K562 (cell line): ENCODE measurements at regions not wholly inside any gene's neighbourhood (a gene's known extent, or its start where the extent isn't known, plus 50 kb on each side); places are given as distances from the start of the nearest gene placed in this dataset.

ENCODE experiments used
- ATAC-seq: fragments of 200-7000 bp; cut with Tn5 transposase; 3 replicates; pipeline ENCODE4 v1.9.1; 2020; ENCODE audit warnings: moderate library complexity
- BruUV-seq: library from RNA; stranded (reverse); fragments of 400-500 nt; replicated peaks from 2 replicates; lab custom pipeline; 2021; lab: Mats Ljungman, UMichigan
- CTCF ChIA-PET: fragments of 300-600 bp; formaldehyde crosslinking; extraction: SDS; loops from one replicate; lab custom pipeline; 2021; ENCODE audit warnings: low intra/inter-chr PET ratio; lab: Yijun Ruan, JAX
- POLR2A ChIA-PET: fragments of 300-600, 350-650 bp; sonication (Branson Sonifier 250); formaldehyde crosslinking; extraction: SDS; loops from one replicate; lab custom pipeline; 2021; ENCODE audit warnings: antibody characterized with exemption, inconsistent platforms; lab: Yijun Ruan, JAX
- DNase-seq, 4 experiments: peaks; one replicate each; pipeline versions ENCODE4 v3.0.0 to v3.0.0-alpha.2; 2011 to 2018; ENCODE audit warnings: low spot score in 3 of 4, mixed read lengths in 3 of 4; ENCODE audit errors: extremely low read depth in 1 of 4
- FAIRE-seq: peaks from 2 replicates; lab custom pipeline; 2011; peaks lifted over from hg19 to GRCh38; lab: Jason Lieb, UNC
- H2AFZ ChIP-seq: 2 replicates; pipeline ENCODE4 v1.6.0; 2011; ENCODE audit warnings: low read depth, low read length, control low read depth, inconsistent platforms
- H3K27ac ChIP-seq: fragments of 200-600 bp; 3 replicates; pipeline ENCODE4 v1.8.0; 2011; ENCODE audit warnings: low read depth, mild to moderate bottlenecking, control low read depth, inconsistent platforms, low read length, moderate library complexity, mixed read lengths; ENCODE audit errors: extremely low read depth
- H3K27me3 ChIP-seq, 2 experiments: fragments of 300-600 bp in 1 of 2; 2 replicates in 1 of 2; 3 replicates in 1 of 2; pipeline versions ENCODE4 v1.6.0 to v1.8.0; 2011; ENCODE audit warnings: inconsistent platforms in 2 of 2, low read length in 2 of 2, mild to moderate bottlenecking in 1 of 2, mixed read lengths in 1 of 2, moderate library complexity in 1 of 2; ENCODE audit not compliant: control insufficient read depth in 2 of 2, insufficient read depth in 2 of 2
- H3K36me3 ChIP-seq: fragments of 300-600 bp; 3 replicates; pipeline ENCODE4 v1.8.0; 2011; ENCODE audit warnings: mild to moderate bottlenecking, low read length, inconsistent platforms; ENCODE audit not compliant: control insufficient read depth, insufficient read depth
- H3K4me1 ChIP-seq, 2 experiments: fragments of 200-600 bp in 1 of 2; replicated peaks in 1 of 2; 2 replicates in 1 of 2; 3 replicates in 1 of 2; pipeline versions ENCODE4 v1.5.1 to v1.8.0; 2011; ENCODE audit warnings: inconsistent platforms in 2 of 2, low read length in 2 of 2, mild to moderate bottlenecking in 1 of 2, mixed read lengths in 1 of 2, moderate library complexity in 1 of 2; ENCODE audit not compliant: control insufficient read depth in 2 of 2, insufficient read depth in 2 of 2
- H3K4me2 ChIP-seq: 2 replicates; pipeline ENCODE4 v1.6.1; 2011; ENCODE audit warnings: low read length, control low read depth, inconsistent platforms, mixed read lengths; ENCODE audit not compliant: insufficient read depth
- H3K4me3 ChIP-seq: fragments of 200-600 bp; sonication (generic), shearing (Covaris generic); 2 replicates; pipeline ENCODE4 v1.5.1; 2016; ENCODE audit warnings: control low read depth, inconsistent platforms
- H3K79me2 ChIP-seq: fragments of 200-600 bp; 3 replicates; pipeline ENCODE4 v1.8.0; 2011; ENCODE audit warnings: low read length, inconsistent platforms; ENCODE audit not compliant: control insufficient read depth, insufficient read depth
- H3K9ac ChIP-seq, 2 experiments: 2 replicates each; pipeline versions ENCODE4 v1.6.0 to v1.6.1; 2011; ENCODE audit warnings: low read depth in 2 of 2, low read length in 2 of 2, control low read depth in 1 of 2, inconsistent platforms in 1 of 2, mild to moderate bottlenecking in 1 of 2, mixed read lengths in 1 of 2; ENCODE audit not compliant: insufficient read depth in 1 of 2
- H3K9me1 ChIP-seq: one replicate; pipeline ENCODE4 v1.6.0; 2011; ENCODE audit warnings: inconsistent platforms, mild to moderate bottlenecking, low read length, moderate library complexity; ENCODE audit not compliant: control insufficient read depth, insufficient read depth
- H3K9me3 ChIP-seq: replicated peaks from 2 replicates; pipeline ENCODE4 v1.5.1; 2011; ENCODE audit warnings: low read depth, low read length, inconsistent platforms; ENCODE audit not compliant: control insufficient read depth, insufficient read depth
- H4K20me1 ChIP-seq: replicated peaks from 2 replicates; pipeline ENCODE4 v1.6.1; 2011; ENCODE audit warnings: low read length, inconsistent platforms, mixed read lengths; ENCODE audit not compliant: control insufficient read depth, insufficient read depth
- ATF3 ChIP-seq, 2 experiments: fragments of 450-650 bp in 1 of 2; sonication (generic) in 1 of 2; formaldehyde crosslinking in 1 of 2; IDR thresholded peaks in 1 of 2; conservative IDR thresholded peaks in 1 of 2; 2 replicates each; pipeline versions ENCODE4 v1.6.1 to v1.8.1; 2016 to 2023; ENCODE audit warnings: mild to moderate bottlenecking in 2 of 2, moderate library complexity in 2 of 2, inconsistent platforms in 1 of 2, missing genetic modification reagents in 1 of 2
- EZH2 ChIP-seq: IDR thresholded peaks from 2 replicates; pipeline ENCODE4 v1.6.1; 2012; ENCODE audit warnings: low read depth, mild to moderate bottlenecking, inconsistent platforms, low read length, borderline replicate concordance
- HCFC1 ChIP-seq: IDR thresholded peaks from 2 replicates; pipeline ENCODE4 v1.6.1; 2012; ENCODE audit warnings: low read depth, low read length, improper control_type of control experiment
- L3MBTL2 ChIP-seq: fragments of 450-650 bp; IDR thresholded peaks from 2 replicates; pipeline ENCODE4 v1.6.1; 2016; ENCODE audit warnings: mild to moderate bottlenecking, moderate library complexity
- MCM2 ChIP-seq: fragments of 450-650 bp; IDR thresholded peaks from 2 replicates; pipeline ENCODE4 v1.6.1; 2017; ENCODE audit warnings: low read depth, mild to moderate bottlenecking
- MCM7 ChIP-seq, 2 experiments: fragments of 450-650 bp; IDR thresholded peaks; 2 replicates each; pipeline ENCODE4 v1.6.1; 2016 to 2018
- SMARCE1 ChIP-seq: fragments of 450-650 bp; IDR thresholded peaks from 2 replicates; pipeline ENCODE4 v1.7.1; 2016; ENCODE audit warnings: mild to moderate bottlenecking
- SRSF7 ChIP-seq: fragments of 200-400 bp; formaldehyde crosslinking; optimal IDR thresholded peaks from 2 replicates; pipeline ENCODE3; 2017; ENCODE audit warnings: mild to moderate bottlenecking, low read depth, low read length
- U2AF1 ChIP-seq: fragments of 200-400 bp; formaldehyde crosslinking; optimal IDR thresholded peaks from 2 replicates; pipeline ENCODE3; 2017; ENCODE audit warnings: mild to moderate bottlenecking, low read depth, low read length, moderate library complexity
- XRCC4 ChIP-seq: IDR thresholded peaks from one replicate; pipeline ENCODE4 v1.6.1; 2011; ENCODE audit not compliant: insufficient read depth, insufficient read length; ENCODE audit errors: extremely low read depth
- ZBTB26 ChIP-seq: fragments of 450-650 bp; formaldehyde crosslinking; IDR thresholded peaks from 2 replicates; pipeline ENCODE4 v1.4.0; 2022; ENCODE audit warnings: missing genetic modification characterization
- WGBS: fragments of 100-300 bp; shearing (Covaris generic); methylation state at CpG from one replicate; pipeline ENCODE4 v1.1.6; 2016; ENCODE audit warnings: low coverage, mixed read lengths; ENCODE audit not compliant: insufficient coverage; ENCODE audit errors: missing lambda C conversion rate; 5-methylcytosine and 5-hydroxymethylcytosine counted together
- in situ Hi-C: fragments of 300-500 bp; cut with MboI; formaldehyde crosslinking; loops from 4 replicates; pipeline ENCODE4 v1.15.0; 2018; ENCODE audit warnings: inconsistent platforms, mixed read lengths
- intact Hi-C: fragments of 100-400 bp; cut with micrococcal nuclease; formaldehyde crosslinking; loops from 2 replicates; pipeline ENCODE4 v1.14.2; 2022

GRCh38 chr3:31291818-31292217, 240.9 kb upstream of the STT3B start:
- TF ChIP-seq U2AF1 (no peak), HCFC1 (no peak), ZBTB26 (CRISPR knock-in tag) (no peak), XRCC4 (no peak), SRSF7 (no peak), ATF3 (IDR thresholded peaks at IDR 0.05) (no peak), ATF3 (CRISPR knock-in tag; conservative IDR thresholded peaks at IDR 0.05) (no peak), MCM2 (no peak), SMARCE1 (no peak), L3MBTL2 (no peak), MCM7 (IDR thresholded peaks at IDR 0.05) (no peak), EZH2 (no peak)
- H3K4me3 ChIP-seq: no peak overlapping the region
- no peaks in the 10 kb centered on the region for H4K20me1 ChIP-seq
- in situ Hi-C loops (no loop called here), intact Hi-C loops (no loop called here)
- ChIA-PET POLR2A (no interaction called here), CTCF (no interaction called here)
- FAIRE-seq (no peak), ATAC-seq (no peak), DNase-seq (no peak)
- no peak overlapping the region for H3K9ac ChIP-seq
- H3K27me3 ChIP-seq: no peaks in the 10 kb centered on the region
- no peak overlapping the region for H3K27ac ChIP-seq
- H3K36me3 ChIP-seq: no peaks in the 10 kb centered on the region
- no peaks in the 10 kb centered on the region for H3K4me1 ChIP-seq
- 2% methylated on average over 3 of the region's 3 CpGs for WGBS
- H3K4me2 ChIP-seq: no peak overlapping the region
- H3K9me3 ChIP-seq: no peaks in the 10 kb centered on the region
- no peak overlapping the region for H2AFZ ChIP-seq
- BruUV-seq: no TSS peak
- no peaks in the 10 kb centered on the region for H3K79me2 ChIP-seq
- H3K9me1 ChIP-seq: no peaks in the 10 kb centered on the region
